ENCODE measurements at regions not wholly inside any gene's neighbourhood (a gene's known extent, or its start where the extent isn't known, plus 50 kb on each side); places are given as distances from the start of the nearest gene placed in this dataset.

- TF ChIP-seq CTCF (IDR thresholded peaks at IDR 0.05; ENCODE audit: low read depth, low read length, poor library complexity, severe bottlenecking), result no peak
- no peak for TF ChIP-seq EZH2phosphoT487 (IDR thresholded peaks at IDR 0.05; ENCODE audit: borderline replicate concordance, low read length)
These were observed 408.4 kb upstream of the CDH5 start for GRCh38 chr16:65958086-65958485.

Data from DOHH2 (cell line).